KMS-11 (cell line): ENCODE measurements at regions not wholly inside any gene's neighbourhood (a gene's known extent, or its start where the extent isn't known, plus 50 kb on each side); places are given as distances from the start of the nearest gene placed in this dataset.

Source experiments
- H2AFZ ChIP-seq: fragments of 200-600 bp; sonication (generic); 2 replicates; pipeline ENCODE4 v1.6.1; 2016; ENCODE audit warnings: antibody characterized with exemption, mixed run types, low read depth
- H3K27ac ChIP-seq: fragments of 200-600 bp; sonication (generic); 2 replicates; pipeline ENCODE4 v1.6.1; 2016; ENCODE audit warnings: mild to moderate bottlenecking, mixed run types
- H3K27me3 ChIP-seq: fragments of 200-600 bp; sonication (generic); 2 replicates; pipeline ENCODE4 v1.6.1; 2017; ENCODE audit warnings: mild to moderate bottlenecking, low read depth, mixed run types, moderate library complexity; ENCODE audit not compliant: insufficient read depth
- H3K36me3 ChIP-seq: fragments of 200-600 bp; sonication (generic); 2 replicates; pipeline ENCODE4 v1.6.1; 2017; ENCODE audit warnings: mild to moderate bottlenecking, mixed run types; ENCODE audit not compliant: insufficient read depth
- H3K4me1 ChIP-seq: fragments of 200-600 bp; sonication (generic); 2 replicates; pipeline ENCODE4 v1.6.1; 2016; ENCODE audit warnings: mild to moderate bottlenecking, low read depth, mixed run types; ENCODE audit not compliant: poor library complexity, severe bottlenecking
- H3K4me2 ChIP-seq: fragments of 200-600 bp; sonication (generic); 2 replicates; pipeline ENCODE4 v1.7.0; 2016; ENCODE audit warnings: mild to moderate bottlenecking, mixed run types
- H3K4me3 ChIP-seq: fragments of 200-600 bp; sonication (generic); IDR thresholded peaks from 2 replicates; pipeline ENCODE4 v1.6.1; 2017; ENCODE audit warnings: low read depth, low read length, mixed read lengths; ENCODE audit not compliant: insufficient read depth
- H3K79me2 ChIP-seq: fragments of 200-600 bp; sonication (generic); 2 replicates; pipeline ENCODE4 v1.6.1; 2016; ENCODE audit warnings: low read depth, mixed run types; ENCODE audit not compliant: insufficient read depth
- H3K9ac ChIP-seq: fragments of 200-600 bp; sonication (generic); 2 replicates; pipeline ENCODE4 v1.6.1; 2016; ENCODE audit warnings: mild to moderate bottlenecking, mixed run types
- H4K20me1 ChIP-seq: fragments of 200-600 bp; sonication (generic); 2 replicates; pipeline ENCODE4 v1.6.1; 2016; ENCODE audit warnings: mild to moderate bottlenecking, mixed run types; ENCODE audit not compliant: insufficient read depth
- TF ChIP-seq, protein P1 (sequence below): fragments of 200-600 bp; sonication (generic); conservative IDR thresholded peaks from 2 replicates; pipeline ENCODE4 v1.6.1; 2017; ENCODE audit warnings: low read depth, mild to moderate bottlenecking, antibody characterized with exemption, low read length, moderate library complexity, mixed read lengths

DNA sequence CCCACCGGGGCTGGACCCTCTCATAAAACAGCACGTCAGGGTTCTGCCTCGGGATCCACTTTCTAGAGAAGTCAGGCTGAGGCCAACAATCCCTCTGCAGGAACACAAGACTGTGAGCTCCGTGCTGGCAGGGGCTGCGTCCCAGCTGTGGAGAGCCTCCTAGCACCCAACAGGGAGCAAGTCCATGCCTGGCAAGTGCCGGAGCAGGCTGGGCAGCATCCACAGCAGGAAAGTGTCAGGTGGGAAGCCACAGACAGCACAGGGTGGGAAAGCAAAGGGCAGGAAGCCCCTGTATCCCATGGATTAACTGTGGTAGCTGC lies 682.3 kb downstream of the TBC1D22A start:
- TF ChIP-seq, protein P1, sequence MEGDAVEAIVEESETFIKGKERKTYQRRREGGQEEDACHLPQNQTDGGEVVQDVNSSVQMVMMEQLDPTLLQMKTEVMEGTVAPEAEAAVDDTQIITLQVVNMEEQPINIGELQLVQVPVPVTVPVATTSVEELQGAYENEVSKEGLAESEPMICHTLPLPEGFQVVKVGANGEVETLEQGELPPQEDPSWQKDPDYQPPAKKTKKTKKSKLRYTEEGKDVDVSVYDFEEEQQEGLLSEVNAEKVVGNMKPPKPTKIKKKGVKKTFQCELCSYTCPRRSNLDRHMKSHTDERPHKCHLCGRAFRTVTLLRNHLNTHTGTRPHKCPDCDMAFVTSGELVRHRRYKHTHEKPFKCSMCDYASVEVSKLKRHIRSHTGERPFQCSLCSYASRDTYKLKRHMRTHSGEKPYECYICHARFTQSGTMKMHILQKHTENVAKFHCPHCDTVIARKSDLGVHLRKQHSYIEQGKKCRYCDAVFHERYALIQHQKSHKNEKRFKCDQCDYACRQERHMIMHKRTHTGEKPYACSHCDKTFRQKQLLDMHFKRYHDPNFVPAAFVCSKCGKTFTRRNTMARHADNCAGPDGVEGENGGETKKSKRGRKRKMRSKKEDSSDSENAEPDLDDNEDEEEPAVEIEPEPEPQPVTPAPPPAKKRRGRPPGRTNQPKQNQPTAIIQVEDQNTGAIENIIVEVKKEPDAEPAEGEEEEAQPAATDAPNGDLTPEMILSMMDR = no peak
- H3K9ac ChIP-seq = no peak overlapping the region
- H3K27ac ChIP-seq = no peak overlapping the region
- no peak overlapping the region for H2AFZ ChIP-seq
- H3K4me3 ChIP-seq = no peak overlapping the region
- H3K4me1 ChIP-seq = no peaks in the 10 kb centered on the region
- H3K27me3 ChIP-seq = no peaks in the 10 kb centered on the region
- no peaks in the 10 kb centered on the region for H3K79me2 ChIP-seq
- no peaks in the 10 kb centered on the region for H4K20me1 ChIP-seq
- no peaks in the 10 kb centered on the region for H3K36me3 ChIP-seq
- no peak overlapping the region for H3K4me2 ChIP-seq

DNA sequence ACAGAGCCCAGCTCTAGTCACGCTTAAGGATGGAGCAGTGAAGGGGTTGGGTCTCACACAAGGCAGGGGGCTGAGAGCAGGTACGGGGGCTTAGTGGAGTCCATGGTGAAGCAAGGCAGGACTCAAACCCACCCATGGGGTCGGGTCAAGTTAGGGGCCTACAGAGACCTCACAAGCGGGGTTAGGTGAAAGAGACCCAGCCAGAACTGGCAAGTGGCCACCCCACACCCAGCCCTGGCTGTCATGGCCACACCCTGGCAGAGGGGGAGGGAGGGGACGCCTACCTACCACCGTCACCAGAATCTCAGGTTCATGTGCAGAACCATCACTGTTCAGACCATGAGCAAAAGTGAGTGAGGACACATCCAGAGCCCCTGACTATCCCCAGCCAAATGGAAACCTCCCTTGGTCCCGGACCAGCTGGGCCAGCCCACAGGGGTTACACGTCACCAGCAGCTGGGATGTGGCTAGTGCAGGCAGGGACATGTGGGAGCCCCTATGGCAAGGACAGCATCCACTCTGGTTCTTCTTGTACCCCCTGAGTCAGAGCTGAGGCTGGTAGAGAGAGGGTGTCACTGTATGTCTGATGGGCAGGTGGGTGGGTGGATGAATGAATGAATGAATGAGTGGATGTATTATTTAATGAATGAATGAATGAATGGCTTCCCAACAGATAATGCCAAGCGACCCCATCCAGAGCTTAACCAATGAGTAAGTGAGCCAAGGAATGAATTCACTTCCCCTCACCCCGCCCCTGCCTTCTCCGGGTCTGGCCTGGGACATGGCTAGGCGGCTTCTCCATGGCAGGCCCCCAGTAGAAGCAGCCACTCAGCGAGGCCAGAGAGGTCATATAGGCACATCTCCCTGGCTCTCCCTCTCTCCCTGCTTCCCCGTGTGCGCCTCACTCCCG lies 681.6 kb downstream of the TBC1D22A start:
- Histone ChIP-seq H3K4me3 (no peak overlapping the region), H3K79me2 (no peaks in the 10 kb centered on the region), H3K9ac (no peak overlapping the region), H3K4me1 (no peaks in the 10 kb centered on the region), H2AFZ (no peak overlapping the region), H3K27ac (no peak overlapping the region), H3K27me3 (no peaks in the 10 kb centered on the region), H4K20me1 (no peaks in the 10 kb centered on the region), H3K36me3 (no peaks in the 10 kb centered on the region), H3K4me2 (no peak overlapping the region)
- TF ChIP-seq, protein P1 = no peak

DNA sequence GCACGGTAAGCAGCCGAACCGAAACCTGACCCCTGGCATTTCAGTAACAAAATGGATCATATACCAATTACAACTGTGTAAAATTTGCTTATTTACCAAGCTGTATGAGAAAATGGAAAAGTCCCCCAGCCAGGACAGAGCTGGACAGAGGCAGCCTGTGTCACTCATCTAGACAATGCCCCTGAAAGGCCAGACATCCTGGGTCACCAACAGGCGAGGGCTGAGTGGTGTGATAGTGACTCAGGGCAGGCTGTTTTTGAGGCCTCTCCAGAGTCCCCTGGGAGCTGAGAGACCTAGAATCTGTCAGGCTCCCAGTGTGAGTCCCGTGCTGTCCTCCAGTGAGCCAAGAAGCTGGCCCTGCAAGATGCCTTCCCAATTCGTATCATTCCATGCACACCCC lies 680.4 kb downstream of the TBC1D22A start:
- H3K79me2 ChIP-seq = no peaks in the 10 kb centered on the region
- TF ChIP-seq, protein P1 = no peak
- H3K27me3 ChIP-seq = no peaks in the 10 kb centered on the region

DNA sequence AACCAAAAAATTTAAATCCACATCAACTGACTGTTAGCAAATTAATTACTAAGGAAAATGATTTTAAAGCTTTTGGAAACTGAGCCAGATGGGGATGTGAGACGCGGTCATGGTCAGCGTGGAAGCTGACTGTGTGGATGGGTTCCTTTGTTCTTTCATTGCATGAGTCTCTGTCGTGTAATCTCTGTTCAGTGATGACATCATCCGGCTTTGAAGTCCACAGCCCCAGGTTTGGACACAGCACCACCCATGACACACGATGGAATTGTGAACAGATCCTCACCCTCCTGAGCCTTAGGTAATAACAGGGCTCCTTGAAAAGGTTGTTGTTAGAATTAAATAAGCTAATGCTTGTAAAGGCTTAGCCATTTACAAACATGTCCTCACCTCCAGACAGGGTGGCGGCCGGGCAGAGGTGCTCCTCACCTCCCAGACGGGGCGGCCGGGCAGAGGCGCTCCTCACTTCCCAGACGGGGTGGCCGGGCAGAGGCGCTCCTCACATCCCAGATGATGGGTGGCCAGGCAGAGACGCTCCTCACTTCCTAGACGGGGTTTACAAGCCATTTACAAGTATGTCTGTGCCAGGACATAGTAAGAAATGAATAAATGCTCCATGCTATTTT lies 677.3 kb downstream of the TBC1D22A start:
- H4K20me1 ChIP-seq = no peaks in the 10 kb centered on the region
- no peaks in the 10 kb centered on the region for H3K79me2 ChIP-seq
- no peak overlapping the region for H3K4me2 ChIP-seq
- no peak overlapping the region for H2AFZ ChIP-seq
- no peak overlapping the region for H3K9ac ChIP-seq
- TF ChIP-seq, protein P1 = no peak
- H3K27ac ChIP-seq = no peak overlapping the region
- no peaks in the 10 kb centered on the region for H3K36me3 ChIP-seq
- no peaks in the 10 kb centered on the region; the same call in 1 of the 2 replicates for H3K27me3 ChIP-seq
- no peak overlapping the region for H3K4me3 ChIP-seq
- no peaks in the 10 kb centered on the region for H3K4me1 ChIP-seq

More for the DNA sequence above, 680.4 kb downstream of the TBC1D22A start:
- Histone ChIP-seq H2AFZ (no peak overlapping the region), H3K27ac (no peak overlapping the region), H3K4me3 (no peak overlapping the region), H4K20me1 (no peaks in the 10 kb centered on the region), H3K9ac (no peak overlapping the region), H3K4me1 (no peaks in the 10 kb centered on the region), H3K36me3 (no peaks in the 10 kb centered on the region), H3K4me2 (no peak overlapping the region)
